Astrocyte (in vitro differentiated cells and primary cell): ENCODE measurements at regions not wholly inside any gene's neighbourhood (a gene's known extent, or its start where the extent isn't known, plus 50 kb on each side); places are given as distances from the start of the nearest gene placed in this dataset.

Experiments
- CTCF ChIP-seq: IDR thresholded peaks from 2 replicates; pipeline ENCODE4 v1.5.1; 2011; ENCODE audit warnings: low read depth, mild to moderate bottlenecking, inconsistent platforms, low read length, moderate library complexity; ENCODE audit not compliant: insufficient read depth
- EZH2 ChIP-seq: IDR thresholded peaks from 2 replicates; pipeline ENCODE4 v1.6.1; 2012; ENCODE audit warnings: mild to moderate bottlenecking, low read length, inconsistent platforms; ENCODE audit not compliant: insufficient read depth

GRCh38 chr3:67077656-67078055 is 79.5 kb downstream of the KBTBD8 start:
- no peak for TF ChIP-seq CTCF
- no peak for TF ChIP-seq EZH2
